AG08395 (cell line): ENCODE measurements at regions not wholly inside any gene's neighbourhood (a gene's known extent, or its start where the extent isn't known, plus 50 kb on each side); places are given as distances from the start of the nearest gene placed in this dataset.

Experiments used
- DNase-seq: peaks from one replicate; pipeline ENCODE4 v3.0.0; 2012; ENCODE audit warnings: mixed read lengths, low spot score

DNA sequence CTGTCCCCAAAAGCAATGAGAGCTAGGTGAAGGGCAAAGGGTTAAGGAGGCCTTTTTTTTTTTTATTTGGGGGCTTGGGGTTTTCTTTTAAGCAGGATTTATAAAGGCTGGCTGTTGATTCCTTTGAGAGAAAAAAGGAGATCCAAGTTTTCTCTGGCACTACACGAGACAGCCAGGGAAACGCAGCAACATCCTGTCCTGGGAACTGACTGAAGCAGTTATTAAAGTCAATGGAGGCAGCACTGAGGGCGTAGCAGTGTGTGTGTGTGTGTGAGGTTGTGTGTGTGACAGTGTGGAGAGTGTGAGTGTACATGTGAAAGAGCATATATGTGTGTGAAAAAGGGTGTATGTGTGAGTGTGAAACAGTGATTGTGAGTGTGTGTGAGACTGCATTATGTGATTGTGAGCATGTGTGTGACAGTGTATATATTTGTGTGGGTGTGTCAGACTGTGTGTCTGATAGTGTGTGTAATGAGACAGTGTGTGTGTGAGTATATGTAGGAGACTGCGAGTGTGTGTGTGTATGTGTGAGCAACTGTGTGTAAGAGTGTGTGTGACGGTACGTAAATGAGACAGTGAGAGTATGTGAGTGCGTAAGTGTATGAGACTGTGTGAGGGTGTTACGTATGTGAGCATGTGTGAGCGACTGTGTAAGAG is 65.9 kb upstream of the TIAM1 start:
- DNase-seq: no peak

DNA sequence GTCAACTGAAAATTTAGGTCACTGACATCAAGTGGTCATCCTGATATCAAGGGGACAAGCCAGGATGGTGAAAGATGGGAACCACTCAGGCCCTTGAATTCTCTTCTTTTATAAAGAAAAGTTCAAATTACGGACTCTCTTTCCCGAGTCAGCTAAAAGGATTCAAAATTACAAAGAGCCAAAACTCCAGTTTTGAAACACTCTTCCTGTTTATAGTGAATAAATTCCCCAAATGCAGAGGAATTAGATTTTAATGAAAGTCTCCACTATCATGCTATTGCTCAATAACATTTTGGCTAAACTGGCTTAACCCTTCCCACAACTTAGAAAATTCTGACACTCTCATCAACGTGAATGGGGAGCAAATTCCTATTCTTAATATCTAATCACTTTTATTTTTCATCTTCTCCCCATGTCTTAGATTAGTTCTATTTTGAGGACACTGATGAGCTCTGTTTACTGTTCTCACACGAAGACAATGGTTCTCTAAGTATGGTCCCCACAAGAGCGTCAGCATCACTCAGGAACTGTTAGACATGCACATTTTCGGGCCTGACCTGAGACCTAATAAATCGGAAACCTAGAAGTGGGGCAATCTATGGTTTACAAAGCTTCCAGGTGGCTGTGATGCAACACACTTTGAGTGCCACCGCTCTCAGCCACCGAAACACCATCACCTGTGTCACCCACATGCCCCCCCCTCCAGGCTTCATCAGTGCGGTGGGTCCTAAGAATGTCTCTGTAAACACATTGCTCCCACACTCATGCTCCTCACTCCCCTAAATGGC is 64.4 kb upstream of the TIAM1 start:
- DNase-seq: no peak

DNA sequence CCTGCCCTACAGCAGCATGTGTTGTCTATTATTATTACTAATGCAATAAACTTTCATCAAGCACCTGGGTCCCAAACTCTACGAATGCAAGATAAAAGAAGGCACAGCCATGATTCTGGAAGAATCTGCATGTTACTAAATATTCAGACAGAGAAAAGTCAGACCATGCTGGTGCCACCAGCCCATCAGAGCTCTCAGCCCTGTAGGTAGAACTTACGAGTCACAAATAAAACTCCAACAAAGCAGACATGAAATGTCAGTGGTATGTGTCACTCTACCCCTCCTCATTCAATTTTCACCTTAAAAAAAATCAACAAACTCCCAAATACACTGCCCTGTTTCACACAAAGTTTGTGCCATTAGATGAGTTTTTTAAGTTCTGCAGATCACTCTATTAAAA is 62.4 kb upstream of the TIAM1 start:
- DNase-seq: no peak

DNA sequence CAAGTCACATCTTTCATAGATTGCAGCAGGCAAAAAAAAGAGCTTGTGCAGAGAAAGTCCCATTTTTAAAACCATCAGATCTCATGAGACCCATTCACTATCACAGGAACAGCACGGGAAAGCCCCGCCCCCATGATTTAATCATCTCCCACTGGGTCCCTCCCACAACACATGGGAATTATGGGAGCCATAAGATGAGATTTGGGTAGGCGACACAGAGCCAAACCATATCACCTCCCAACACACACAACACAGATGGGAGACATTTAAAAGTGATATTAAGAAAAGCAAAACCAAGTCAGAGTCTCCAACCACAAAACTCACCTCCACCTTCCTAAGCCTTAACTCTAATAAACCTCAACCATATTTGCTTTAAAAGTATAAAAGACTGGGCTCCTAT is 61.5 kb upstream of the TIAM1 start:
- DNase-seq: no peak

DNA sequence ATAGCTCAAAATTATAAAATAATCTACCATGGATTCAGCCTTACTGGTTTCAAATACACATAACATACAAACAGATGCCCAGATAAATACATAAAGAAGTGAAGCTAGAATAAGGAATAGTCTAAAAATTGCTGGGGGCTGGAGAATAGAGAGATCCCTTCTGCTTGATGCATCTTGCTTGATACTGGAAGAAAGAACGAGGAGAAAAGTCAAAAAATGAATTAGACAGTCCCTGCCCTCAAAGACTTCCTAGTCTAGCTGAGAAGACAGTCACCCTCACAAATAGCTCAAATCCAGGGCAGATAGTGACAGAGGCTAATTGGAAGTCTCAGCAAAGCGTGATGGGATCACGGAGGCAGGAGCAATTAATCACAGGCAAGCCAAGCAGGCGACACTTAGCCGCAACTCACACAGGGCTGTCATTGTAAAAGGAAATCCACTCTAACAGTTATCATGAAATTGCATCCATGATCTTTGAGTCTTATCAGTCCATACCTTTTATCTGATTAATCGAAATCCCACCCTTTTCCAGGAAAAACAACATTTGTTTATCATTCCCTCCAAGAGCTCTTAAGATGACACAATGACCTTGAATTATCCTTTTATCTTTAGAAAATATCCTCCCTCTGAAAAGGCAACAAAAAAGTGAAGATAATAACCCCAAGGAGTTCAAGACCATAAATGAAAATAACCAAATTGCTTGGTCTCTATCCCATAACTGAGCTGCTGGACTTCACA is 59.7 kb upstream of the TIAM1 start:
- no peak for DNase-seq

GRCh38 chr21:31399591-31399990 is 55.5 kb upstream of the TIAM1 start:
- no peak for DNase-seq

- no peak for DNase-seq
Measured at GRCh38 chr21:31398574-31398973, 54.5 kb upstream of the TIAM1 start.

- DNase-seq: no peak
Measured at GRCh38 chr21:31397939-31398338, 53.9 kb upstream of the TIAM1 start.

- DNase-seq: no peak
Measured at GRCh38 chr21:31397515-31397926, 53.5 kb upstream of the TIAM1 start.

DNA sequence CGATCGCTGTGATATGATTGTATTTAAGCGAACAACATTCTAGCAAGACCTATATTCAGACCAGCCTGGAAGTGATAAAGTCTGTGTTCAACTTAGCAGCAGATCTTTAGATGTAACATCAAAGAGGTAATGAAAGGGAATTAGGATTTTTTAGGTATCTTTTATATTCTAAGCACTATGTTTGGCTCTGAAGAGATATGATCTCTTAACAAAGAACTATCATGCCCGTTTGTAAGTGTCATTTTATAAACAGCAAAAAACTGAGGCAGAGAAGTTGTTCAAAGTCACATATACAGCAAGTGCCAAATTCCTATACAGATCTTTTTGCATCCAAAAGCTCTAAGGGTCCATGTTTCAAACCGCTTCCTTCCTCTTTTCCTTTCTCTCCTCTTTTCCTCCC is 53.0 kb upstream of the TIAM1 start:
- no peak for DNase-seq

GRCh38 chr21:31396399-31396798 is 52.3 kb upstream of the TIAM1 start:
- no peak for DNase-seq

- no peak for DNase-seq
Measured at GRCh38 chr21:31395791-31396190, 51.7 kb upstream of the TIAM1 start.

- no peak for DNase-seq
Measured at GRCh38 chr21:31395268-31395667, 51.2 kb upstream of the TIAM1 start.

GRCh38 chr21:31394309-31394708 is 50.2 kb upstream of the TIAM1 start:
- DNase-seq: no peak
